PC-9 (cell line): ENCODE measurements at regions not wholly inside any gene's neighbourhood (a gene's known extent, or its start where the extent isn't known, plus 50 kb on each side); places are given as distances from the start of the nearest gene placed in this dataset.

ENCODE experiments used
- CTCF ChIP-seq: fragments of 200-600 bp; sonication (generic); conservative IDR thresholded peaks from 2 replicates; pipeline ENCODE4 v1.6.1; 2017; ENCODE audit warnings: mixed run types, antibody characterized with exemption, mild to moderate bottlenecking, moderate library complexity
- EZH2 ChIP-seq: fragments of 200-600 bp; sonication (generic); IDR thresholded peaks from 2 replicates; pipeline ENCODE4 v1.8.0; 2017; ENCODE audit warnings: antibody characterized with exemption, low read depth

GRCh38 chr1:219820551-219820950 lies 107.8 kb downstream of the SLC30A10 start:
- TF ChIP-seq CTCF (no peak), EZH2 (no peak)
